ENCODE measurements at regions not wholly inside any gene's neighbourhood (a gene's known extent, or its start where the extent isn't known, plus 50 kb on each side); places are given as distances from the start of the nearest gene placed in this dataset.
"Not testable (repeated sequence)": the region's sequence is repeated elsewhere in the genome, so short reads cannot be mapped to it uniquely, and the experiment has no call there.

DNA sequence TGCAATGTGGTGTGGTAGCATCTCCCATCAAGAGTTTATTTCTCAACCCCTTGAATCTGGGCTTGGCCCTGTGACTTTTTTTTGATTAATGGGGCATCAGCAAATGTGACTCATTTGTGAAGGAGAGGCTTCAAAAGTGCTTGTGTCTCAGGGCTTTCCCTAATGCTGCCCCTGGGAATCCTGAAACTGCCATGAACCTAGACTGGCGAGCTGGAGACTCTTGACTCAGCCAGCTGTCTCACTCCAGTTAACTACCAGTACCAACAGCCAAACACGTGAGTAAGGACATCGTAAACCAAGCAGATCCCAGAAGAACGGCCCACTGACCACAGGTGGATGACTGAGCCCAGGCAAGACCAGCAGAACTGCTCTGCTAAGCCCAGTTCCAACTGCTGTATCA is 72.8 kb upstream of the ADTRP start:
- intact Hi-C loops (cut with micrococcal nuclease), result no loop called here

GRCh38 chr6:11848852-11849731 is 70.5 kb upstream of the ADTRP start:
- intact Hi-C loops (cut with micrococcal nuclease), result no loop called here

DNA sequence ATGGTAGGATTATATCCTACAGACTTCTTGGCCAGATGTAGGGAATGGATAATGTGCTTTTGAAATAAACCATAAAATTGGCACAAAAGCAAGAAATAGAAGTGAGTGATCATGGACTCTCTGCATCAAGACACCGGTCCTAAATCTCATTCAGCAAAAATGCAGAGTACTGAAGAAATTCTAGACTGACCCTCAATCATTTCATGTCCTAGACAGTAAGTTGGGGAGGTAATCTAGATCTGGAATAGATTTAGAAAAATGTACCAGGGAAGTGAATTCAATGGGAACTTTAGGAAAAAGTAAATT is 69.7 kb upstream of the ADTRP start:
- intact Hi-C loops (cut with micrococcal nuclease), result no loop called here

GRCh38 chr6:11847515-11848345 is 69.1 kb upstream of the ADTRP start:
- intact Hi-C loops (cut with micrococcal nuclease), result no loop called here

DNA sequence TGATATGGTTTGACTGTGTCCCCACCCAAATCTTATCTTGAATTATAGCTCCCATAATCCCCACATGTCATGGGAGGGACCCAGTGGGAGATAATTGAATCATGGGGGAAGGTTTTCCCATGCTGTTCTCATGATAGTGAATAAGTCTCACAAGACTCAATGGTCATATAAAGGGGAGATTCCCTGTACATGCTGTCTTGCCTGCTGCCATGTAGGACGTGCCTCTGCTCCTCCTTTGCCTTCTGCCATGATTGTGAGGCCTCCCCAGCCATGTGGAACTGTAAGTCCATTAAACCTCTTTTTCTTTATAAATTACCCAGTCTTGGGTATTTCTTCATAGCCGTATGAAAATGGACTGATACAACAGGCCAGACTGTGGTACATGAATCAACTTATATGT is 68.5 kb upstream of the ADTRP start:
- intact Hi-C loops (cut with micrococcal nuclease), result not testable (repeated sequence)

- intact Hi-C loops (cut with micrococcal nuclease), result no loop called here
Observed at GRCh38 chr6:11845664-11846577, 67.3 kb upstream of the ADTRP start.

GRCh38 chr6:11842795-11843194 is 64.2 kb upstream of the ADTRP start:
- intact Hi-C loops (cut with micrococcal nuclease), result not testable (repeated sequence)

DNA sequence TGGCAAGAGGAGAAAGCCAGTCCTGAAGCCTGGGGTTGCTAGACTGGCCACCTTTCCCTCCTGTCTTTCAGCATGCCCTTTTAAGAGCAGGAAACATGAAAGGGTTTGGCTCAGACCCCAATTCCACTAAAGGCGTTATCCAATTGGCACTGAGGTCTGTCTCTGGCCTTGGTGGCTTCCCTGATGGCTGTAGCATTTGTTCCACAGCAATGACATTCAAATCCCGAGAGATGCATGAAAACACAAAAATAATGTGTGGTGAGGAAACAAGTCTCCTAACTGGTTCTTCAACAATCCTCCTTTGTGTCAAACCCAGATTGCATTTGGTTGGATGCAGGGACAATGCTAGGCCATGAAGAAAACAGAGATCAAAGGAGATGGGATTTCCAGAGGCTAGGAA is 56.5 kb upstream of the ADTRP start:
- intact Hi-C loops (cut with micrococcal nuclease), result no loop called here

GRCh38 chr6:11833626-11834592 is 55.3 kb upstream of the ADTRP start:
- intact Hi-C loops (cut with micrococcal nuclease), result no loop called here

GRCh38 chr6:11831653-11832052 is 53.0 kb upstream of the ADTRP start:
- intact Hi-C loops (cut with micrococcal nuclease), result no loop called here

DNA sequence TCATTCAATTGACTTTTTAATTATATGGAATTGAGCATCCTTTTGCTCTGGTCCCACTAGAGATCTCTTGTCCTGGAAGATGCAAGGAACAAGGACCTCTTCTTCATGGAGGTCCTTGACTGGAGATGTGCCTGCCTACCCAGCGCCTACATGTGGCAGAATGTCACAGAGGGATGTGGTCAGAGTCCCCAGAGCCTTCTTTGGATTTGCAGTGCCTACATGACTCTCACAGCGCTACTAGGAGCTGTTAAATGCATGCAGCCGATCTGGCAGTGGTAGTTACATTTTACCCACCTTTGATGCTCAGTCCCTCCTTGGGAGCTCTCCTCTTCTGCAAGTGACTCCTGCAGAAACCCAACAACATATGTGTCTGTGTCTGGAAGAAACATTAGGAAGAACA is 51.9 kb upstream of the ADTRP start:
- intact Hi-C loops (cut with micrococcal nuclease), result no loop called here

- intact Hi-C loops (cut with micrococcal nuclease), result no loop called here
Observed at GRCh38 chr6:11830105-11830504, 51.5 kb upstream of the ADTRP start.

- intact Hi-C loops (cut with micrococcal nuclease), result no loop called here
Observed at GRCh38 chr6:11828262-11828870, 49.8 kb upstream of the ADTRP start.

Measured in T-helper 1 cell treated with Interleukin-12 subunit alpha and Interleukin-12 subunit beta and Interleukin-4 antibody, amounts not matched to agents 30 ng/mL and 1 ng/mL, for 36 hours (primary cell).